Uterus (tissue), 3 donors: ENCODE measurements at regions not wholly inside any gene's neighbourhood (a gene's known extent, or its start where the extent isn't known, plus 50 kb on each side); places are given as distances from the start of the nearest gene placed in this dataset.

Experiments used
- DNase-seq, 2 donors: peaks; one replicate each; pipeline ENCODE4 v3.0.0-alpha.2; 2019 to 2020
- H3K27ac ChIP-seq, 2 donors: fragments of 200-600 bp; sonication (generic); 1 replicate in 1 of 2; 2 replicates in 1 of 2; pipeline ENCODE4 v1.5.1; 2016 to 2018
- H3K27me3 ChIP-seq, 2 donors: fragments of 200-600 bp; sonication (generic); one replicate each; pipeline ENCODE4 v1.5.1; 2018 to 2019; ENCODE audit warnings: control low read depth in 1 of 2
- H3K36me3 ChIP-seq, 2 donors: fragments of 200-600 bp; sonication (generic); one replicate each; pipeline ENCODE4 v1.5.1; 2019; ENCODE audit warnings: control low read depth in 1 of 2
- H3K4me1 ChIP-seq, 2 donors: fragments of 200-600 bp; sonication (generic); one replicate each; pipeline ENCODE4 v1.5.1; 2018 to 2019; ENCODE audit warnings: control low read depth in 1 of 2
- H3K4me3 ChIP-seq, 2 donors: fragments of 200-600 bp; sonication (generic); 1 replicate in 1 of 2; 2 replicates in 1 of 2; pipeline ENCODE4 v1.5.1; 2018 to 2019; ENCODE audit warnings: mild to moderate bottlenecking in 1 of 2
- H3K9me3 ChIP-seq, 2 donors: fragments of 200-600 bp; sonication (generic); one replicate each; pipeline ENCODE4 v1.5.1; 2019; ENCODE audit warnings: control low read depth in 1 of 2
- CTCF ChIP-seq, 4 experiments: fragments of 200-600 bp in 2 of 4; fragments of 450-650 bp in 2 of 4; sonication (generic) in 2 of 4; IDR thresholded peaks; one replicate each; pipeline ENCODE4 v1.5.1; 2016 to 2019; ENCODE audit warnings: antibody characterized with exemption in 4 of 4, mild to moderate bottlenecking in 2 of 4, moderate library complexity in 1 of 4
- POLR2A ChIP-seq, 2 donors: fragments of 450-650 bp; IDR thresholded peaks; one replicate each; pipeline ENCODE4 v1.6.1; 2016; ENCODE audit warnings: antibody characterized with exemption in 2 of 2, mild to moderate bottlenecking in 1 of 2, moderate library complexity in 1 of 2
- intact Hi-C: fragments of 100-400 bp; cut with DNase I; formaldehyde crosslinking; loops from one replicate; pipeline ENCODE4 v1.15.1; 2023; ENCODE audit warnings: low total_unique reads
- donor health status: DM: yes; HTN: yes; CAD: no.

GRCh38 chr5:17443333-17444130 is 54.5 kb upstream of the TAF11L2 start:
- no peak for DNase-seq
- Histone ChIP-seq H3K36me3 (no peaks in the 10 kb centered on the region), H3K27me3 (no peaks in the 10 kb centered on the region), H3K4me3 (no peak overlapping the region), H3K27ac (no peak overlapping the region), H3K9me3 (no peaks in the 10 kb centered on the region), H3K4me1 (no peaks in the 10 kb centered on the region)
- intact Hi-C loops: no loop called here
- no peak for TF ChIP-seq POLR2A (IDR thresholded peaks at IDR 0.05)
- no peak for TF ChIP-seq CTCF (IDR thresholded peaks at IDR 0.05)

GRCh38 chr5:17444496-17444895 is 53.5 kb upstream of the TAF11L2 start:
- intact Hi-C loops: no loop called here
- H3K27me3 ChIP-seq: no peaks in the 10 kb centered on the region

GRCh38 chr5:17445185-17445584 is 52.8 kb upstream of the TAF11L2 start:
- Histone ChIP-seq H3K27ac (no peak overlapping the region), H3K9me3 (no peaks in the 10 kb centered on the region), H3K36me3 (no peaks in the 10 kb centered on the region), H3K4me3 (no peak overlapping the region), H3K27me3 (no peaks in the 10 kb centered on the region), H3K4me1 (no peaks in the 10 kb centered on the region)
- TF ChIP-seq CTCF (IDR thresholded peaks at IDR 0.05) (no peak), POLR2A (IDR thresholded peaks at IDR 0.05) (no peak)
- intact Hi-C loops: no loop called here
- DNase-seq: no peak

More at GRCh38 chr5:17444496-17444895, 53.5 kb upstream of the TAF11L2 start:
- Histone ChIP-seq H3K36me3 (no peaks in the 10 kb centered on the region), H3K4me1 (no peaks in the 10 kb centered on the region), H3K4me3 (no peak overlapping the region), H3K27ac (no peak overlapping the region), H3K9me3 (no peaks in the 10 kb centered on the region)
- no peak for DNase-seq
- no peak for TF ChIP-seq CTCF (IDR thresholded peaks at IDR 0.05)
- TF ChIP-seq POLR2A (IDR thresholded peaks at IDR 0.05): no peak
